ENCODE measurements at regions not wholly inside any gene's neighbourhood (a gene's known extent, or its start where the extent isn't known, plus 50 kb on each side); places are given as distances from the start of the nearest gene placed in this dataset.

GRCh38 chr2:190783513-190784263, 96.9 kb upstream of the GLS start:
- TF ChIP-seq GABPA (IDR thresholded peaks at IDR 0.05; ENCODE audit: low read depth) (no peak), SPI1 (IDR thresholded peaks at IDR 0.05; ENCODE audit: borderline replicate concordance, low read depth) (no peak), REST (IDR thresholded peaks at IDR 0.05; ENCODE audit: insufficient replicate concordance, low read depth) (no peak), CTCF (IDR thresholded peaks at IDR 0.05; ENCODE audit: insufficient read depth, low read length) (no peak), POLR2AphosphoS5 (IDR thresholded peaks at IDR 0.05; ENCODE audit: low read depth) (no peak)
- Histone ChIP-seq H3K27ac (replicated peaks) (no peak overlapping the region), H3K27me3 (ENCODE audit: insufficient read depth, poor library complexity, severe bottlenecking) (no peaks in the 10 kb centered on the region), H3K4me3 (replicated peaks; ENCODE audit: insufficient read depth, low read length) (no peak overlapping the region)
- no peak for DNase-seq (ENCODE audit: low read depth in 1 of 2, low spot score in 1 of 2)

DNA sequence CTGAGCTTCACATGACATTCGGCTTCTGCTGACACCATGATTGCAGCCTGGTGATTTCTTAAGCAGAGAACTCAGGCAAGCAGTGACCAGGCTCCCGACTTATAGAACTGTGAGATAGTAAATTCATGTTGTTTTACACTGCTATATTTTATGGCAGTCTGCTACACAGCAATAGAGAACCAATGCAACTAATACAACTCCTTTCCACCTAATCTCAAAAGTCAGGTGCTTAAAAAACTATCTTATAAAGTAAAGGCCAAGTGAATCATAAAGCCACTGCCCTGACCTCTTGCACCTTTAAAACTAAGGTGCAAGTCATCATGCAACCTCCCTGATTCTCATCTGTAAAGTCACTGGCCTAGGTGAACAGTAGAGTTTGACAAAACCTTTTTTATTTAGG, 95.3 kb upstream of the GLS start:
- no peak overlapping the region for H3K4me3 ChIP-seq (replicated peaks; ENCODE audit: insufficient read depth, low read length)
- DNase-seq (ENCODE audit: low read depth in 1 of 2, low spot score in 1 of 2) = no peak
- no peaks in the 10 kb centered on the region for H3K27me3 ChIP-seq (ENCODE audit: insufficient read depth, poor library complexity, severe bottlenecking)
- no peak for TF ChIP-seq REST (IDR thresholded peaks at IDR 0.05; ENCODE audit: insufficient replicate concordance, low read depth)
- TF ChIP-seq SPI1 (IDR thresholded peaks at IDR 0.05; ENCODE audit: borderline replicate concordance, low read depth) = no peak
- no peak for TF ChIP-seq GABPA (IDR thresholded peaks at IDR 0.05; ENCODE audit: low read depth)
- TF ChIP-seq CTCF (IDR thresholded peaks at IDR 0.05; ENCODE audit: insufficient read depth, low read length) = no peak
- TF ChIP-seq POLR2AphosphoS5 (IDR thresholded peaks at IDR 0.05; ENCODE audit: low read depth) = no peak
- H3K27ac ChIP-seq (replicated peaks) = no peak overlapping the region

GRCh38 chr2:190786404-190787166, 94.0 kb upstream of the GLS start:
- Histone ChIP-seq H3K4me3 (replicated peaks; ENCODE audit: insufficient read depth, low read length) (no peak overlapping the region), H3K27ac (replicated peaks) (no peak overlapping the region), H3K27me3 (ENCODE audit: insufficient read depth, poor library complexity, severe bottlenecking) (peaks cover 2% of the 10 kb centered on the region)
- no peak for DNase-seq (ENCODE audit: low read depth in 1 of 2, low spot score in 1 of 2)
- TF ChIP-seq CTCF (IDR thresholded peaks at IDR 0.05; ENCODE audit: insufficient read depth, low read length) = no peak
- no peak for TF ChIP-seq SPI1 (IDR thresholded peaks at IDR 0.05; ENCODE audit: borderline replicate concordance, low read depth)

Data from HL-60 (cell line).